Stimulated activated CD8-positive, alpha-beta memory T cell treated with anti-CD3 and anti-CD28 coated beads, Interleukin-4, amount 100 ng/mL, for 1 hour (primary cell): ENCODE measurements at regions not wholly inside any gene's neighbourhood (a gene's known extent, or its start where the extent isn't known, plus 50 kb on each side); places are given as distances from the start of the nearest gene placed in this dataset.
"Not testable (repeated sequence)": the region's sequence is repeated elsewhere in the genome, so short reads cannot be mapped to it uniquely, and the experiment has no call there.

Experiments used
- DNase-seq, 2 donors: peaks; one replicate each; pipeline ENCODE4 v3.0.0-alpha.2; 2020; ENCODE audit warnings: low read depth in 2 of 2, low spot score in 1 of 2

DNA sequence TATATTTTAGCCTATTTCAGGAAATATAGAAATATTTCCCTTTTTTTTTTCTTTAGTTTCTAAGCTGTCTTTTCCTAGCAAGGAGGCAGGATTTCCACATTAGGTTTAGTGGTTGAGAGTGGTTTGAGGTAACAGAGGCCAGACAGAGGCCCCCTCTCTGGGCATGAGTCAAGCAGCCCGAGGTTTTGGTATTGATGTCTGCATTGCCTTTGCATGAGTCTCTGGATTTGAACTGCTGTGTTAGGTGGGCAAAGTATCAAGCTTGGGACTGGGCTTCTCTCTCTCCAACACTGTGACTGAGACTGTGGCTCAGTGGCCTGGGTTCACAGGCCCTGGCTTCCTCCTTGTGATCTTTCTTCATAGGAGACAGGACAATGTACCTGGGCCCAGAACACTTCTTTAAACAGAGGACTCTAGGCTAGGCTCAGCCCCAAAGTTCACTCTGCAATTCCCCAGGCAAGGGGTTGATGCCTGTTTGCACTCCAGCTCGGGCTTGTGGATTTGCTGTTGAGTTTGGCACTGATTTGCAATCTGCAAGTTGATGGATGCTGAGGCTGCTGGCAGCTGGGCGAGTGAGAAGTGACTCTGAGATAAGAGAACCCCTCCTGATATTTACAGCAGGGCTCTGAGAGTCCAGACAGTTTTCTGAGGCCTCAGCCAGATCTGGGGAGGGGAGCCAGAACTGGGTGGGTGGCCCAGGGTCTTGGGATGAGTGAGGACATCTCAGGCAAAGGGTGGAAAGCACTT is 271.2 kb downstream of the EN1 start:
- DNase-seq: no peak

DNA sequence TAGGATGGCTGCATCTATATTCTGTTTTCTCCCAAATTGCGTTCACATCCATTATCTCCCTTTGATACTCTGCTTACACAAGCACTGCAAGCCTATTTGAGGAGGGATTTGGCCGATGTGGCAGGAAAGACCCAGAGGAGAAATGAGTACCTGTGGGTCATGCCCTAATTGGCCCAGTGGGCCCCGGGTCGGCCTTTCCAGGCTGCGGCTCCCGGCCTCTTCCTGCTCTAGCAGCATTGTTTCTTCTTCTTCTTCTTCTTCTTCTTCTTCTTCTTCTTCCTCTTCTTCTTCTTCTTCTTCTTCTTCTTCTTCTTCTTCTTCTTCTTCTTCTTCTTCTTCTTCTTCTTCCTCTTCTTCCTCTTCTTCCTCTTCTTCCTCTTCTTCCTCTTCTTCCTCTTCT is 275.1 kb downstream of the EN1 start:
- not testable (repeated sequence) for DNase-seq

DNA sequence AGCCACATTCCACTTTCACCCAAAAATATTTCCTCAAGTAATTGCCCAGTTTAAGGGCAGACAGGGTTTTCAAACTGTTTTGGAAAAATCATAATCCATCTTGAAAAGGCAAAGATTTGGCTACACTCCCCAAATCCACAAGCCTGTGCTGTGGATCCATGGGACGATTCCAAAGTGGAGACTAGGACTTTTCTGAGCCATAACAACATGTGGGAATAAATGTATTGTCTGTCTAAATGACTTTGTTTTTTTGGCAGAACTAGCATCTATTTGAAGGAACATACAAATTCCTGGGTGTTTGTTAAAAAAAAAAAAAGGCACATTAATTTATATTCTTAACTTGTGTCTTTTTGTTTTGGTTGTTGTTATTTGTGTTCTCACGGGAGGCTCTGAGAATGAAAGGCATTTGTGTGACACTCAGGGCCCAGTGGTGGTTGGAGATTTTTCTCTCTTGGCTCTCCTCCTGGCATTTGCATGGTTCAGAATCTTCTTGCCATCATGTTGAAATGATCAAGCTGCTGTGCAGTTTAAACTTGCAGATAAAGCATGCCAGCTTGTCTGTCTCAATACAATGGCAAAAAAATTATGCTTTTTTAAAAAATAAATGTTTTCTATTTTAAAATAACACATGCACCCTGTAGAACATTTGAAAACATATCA is 277.4 kb downstream of the EN1 start:
- no peak for DNase-seq

DNA sequence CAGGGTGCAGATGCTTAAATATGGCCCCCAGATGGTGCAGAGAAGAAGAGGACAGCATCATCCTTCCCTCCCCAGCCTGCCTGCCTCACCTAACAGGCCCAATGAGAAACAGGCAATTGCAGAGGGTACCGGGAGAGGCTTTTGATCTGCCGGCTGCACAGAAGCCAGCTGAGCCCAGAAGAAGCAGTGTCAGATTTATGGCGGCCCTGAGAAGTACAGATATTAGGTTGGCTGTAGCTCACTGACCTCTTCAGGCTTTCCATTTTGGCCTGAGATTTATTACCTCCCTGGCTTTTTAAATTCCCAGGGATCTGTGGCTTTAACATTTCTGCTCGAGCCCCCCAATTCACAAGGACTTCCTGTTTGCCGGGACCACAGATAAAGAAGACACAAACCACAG is 278.7 kb downstream of the EN1 start:
- DNase-seq: no peak

DNA sequence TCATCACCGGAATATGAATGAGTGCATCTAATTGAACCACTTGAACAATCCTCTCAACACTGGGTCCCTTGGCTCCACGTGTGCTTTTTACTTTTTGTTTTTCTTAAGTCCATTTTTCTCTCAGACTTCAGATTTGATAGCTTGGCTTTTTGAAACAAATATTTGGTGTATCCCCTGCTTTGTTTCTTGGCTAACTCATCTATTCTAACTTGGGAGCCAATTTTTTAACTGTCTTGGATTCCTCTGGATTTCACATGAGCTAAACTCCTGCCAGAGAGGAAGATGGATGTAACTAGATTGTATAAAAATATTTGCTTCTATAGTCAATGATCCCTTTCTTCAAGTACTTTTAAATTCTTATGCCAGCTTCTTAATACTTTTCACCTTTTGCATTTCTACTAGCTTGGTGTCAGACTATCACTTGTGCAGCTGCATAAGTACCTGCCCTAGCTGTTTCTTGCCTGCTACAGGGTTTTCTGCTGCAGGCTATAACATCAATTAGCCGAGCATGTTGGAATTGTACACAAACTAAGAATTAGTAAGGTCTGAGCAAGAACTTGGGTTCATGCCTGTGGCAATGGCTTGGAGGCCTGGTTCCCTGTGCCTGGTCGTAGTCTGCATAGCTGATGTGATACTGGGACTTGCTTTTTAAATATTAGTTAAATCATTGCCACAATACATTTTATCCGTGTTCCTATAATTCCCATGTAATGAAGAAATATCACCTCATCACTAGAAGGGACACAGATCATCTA is 281.5 kb downstream of the EN1 start:
- DNase-seq: no peak

DNA sequence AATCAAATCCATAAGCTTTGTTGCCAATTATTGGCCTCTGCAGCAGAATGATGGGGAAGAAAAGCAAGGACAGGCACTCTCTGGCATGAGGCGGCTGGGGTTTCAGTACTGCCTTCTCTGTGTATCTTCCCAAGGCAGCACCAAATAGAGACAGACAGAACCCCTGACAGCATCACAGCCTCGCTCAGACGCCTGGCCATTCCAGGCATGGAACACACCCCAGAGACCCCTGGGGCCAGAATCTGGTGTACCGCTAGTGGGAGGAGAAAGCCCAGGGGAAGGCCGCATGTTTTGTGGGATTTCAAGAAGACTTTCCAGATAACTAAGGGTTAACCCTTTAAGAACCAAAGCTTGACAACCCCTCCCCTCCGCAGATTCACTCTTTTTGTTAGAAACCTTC is 282.1 kb downstream of the EN1 start:
- no peak for DNase-seq

DNA sequence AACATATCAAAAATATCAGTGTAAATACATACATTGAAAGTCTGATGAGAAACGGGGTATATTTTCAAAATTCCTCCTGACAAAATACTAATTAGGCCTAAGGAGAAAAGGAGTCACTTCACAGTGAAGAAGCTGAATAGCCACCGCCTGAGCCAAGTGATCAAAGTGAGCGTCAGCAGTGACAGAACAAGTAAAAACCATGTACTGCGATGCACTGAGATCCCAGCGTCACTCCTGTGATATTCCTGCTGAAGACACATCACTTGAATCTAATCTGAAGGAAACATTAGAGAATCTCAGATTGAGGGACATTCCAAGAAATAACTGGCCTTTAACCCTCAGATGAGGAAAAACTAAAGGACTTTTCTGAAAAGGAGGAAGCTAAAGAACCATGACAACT is 285.3 kb downstream of the EN1 start:
- no peak for DNase-seq

DNA sequence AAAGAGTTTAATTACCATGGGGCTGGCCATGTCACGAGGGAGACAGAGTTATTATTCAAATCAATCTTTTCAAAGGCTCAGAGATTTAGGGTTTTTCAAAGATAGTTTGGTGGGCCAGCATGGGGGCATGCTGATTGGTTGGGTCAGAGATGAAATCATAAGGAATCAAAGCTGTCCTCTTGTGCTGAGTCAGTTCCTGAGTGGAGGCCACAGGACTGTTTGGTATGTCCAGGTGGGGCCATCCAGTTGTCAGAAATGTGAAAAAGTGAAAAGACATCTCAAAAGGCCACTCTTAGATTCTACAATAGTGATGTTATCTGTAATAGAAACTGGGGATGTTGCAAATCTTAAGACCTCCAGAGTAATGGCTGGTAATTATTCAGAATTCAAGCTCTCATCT is 288.6 kb downstream of the EN1 start:
- no peak for DNase-seq

DNA sequence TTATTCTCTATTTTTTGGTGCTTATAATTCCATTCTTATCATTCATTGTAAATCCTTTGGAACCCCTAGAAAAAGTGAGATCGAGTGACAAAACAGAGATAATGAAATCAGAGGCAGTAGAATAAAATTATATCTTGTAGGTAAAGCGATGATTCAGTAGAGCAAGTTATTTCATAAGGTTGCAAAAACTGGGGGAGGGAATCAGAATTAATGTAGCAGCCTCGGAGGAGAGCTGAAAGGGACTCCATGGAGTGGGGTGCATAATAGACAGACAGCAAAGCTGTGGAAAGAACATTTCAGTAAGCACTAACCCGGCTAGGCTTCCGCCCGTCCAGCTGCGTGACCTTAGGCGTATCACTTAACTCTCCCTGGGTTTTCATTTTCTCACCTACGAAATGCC is 289.7 kb downstream of the EN1 start:
- no peak for DNase-seq

DNA sequence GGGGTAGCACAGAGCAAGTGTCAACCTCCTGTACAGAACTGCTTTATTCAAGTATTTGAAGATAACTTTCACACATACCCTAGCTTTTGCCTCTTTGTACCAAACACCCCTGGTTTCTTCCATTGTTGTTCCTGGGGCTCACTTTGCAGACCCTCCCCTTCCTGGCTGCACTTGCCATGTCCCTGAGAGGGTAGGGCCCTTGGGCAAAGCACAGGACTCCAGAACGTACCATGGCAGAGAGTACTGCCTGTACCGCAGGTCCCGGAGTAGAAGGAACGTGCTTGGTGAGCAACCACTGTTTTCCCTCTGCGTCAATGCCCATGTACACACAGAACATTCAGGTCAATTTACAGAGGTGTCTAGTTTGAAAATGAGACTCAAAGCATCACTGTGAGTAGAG is 290.4 kb downstream of the EN1 start:
- DNase-seq: no peak

DNA sequence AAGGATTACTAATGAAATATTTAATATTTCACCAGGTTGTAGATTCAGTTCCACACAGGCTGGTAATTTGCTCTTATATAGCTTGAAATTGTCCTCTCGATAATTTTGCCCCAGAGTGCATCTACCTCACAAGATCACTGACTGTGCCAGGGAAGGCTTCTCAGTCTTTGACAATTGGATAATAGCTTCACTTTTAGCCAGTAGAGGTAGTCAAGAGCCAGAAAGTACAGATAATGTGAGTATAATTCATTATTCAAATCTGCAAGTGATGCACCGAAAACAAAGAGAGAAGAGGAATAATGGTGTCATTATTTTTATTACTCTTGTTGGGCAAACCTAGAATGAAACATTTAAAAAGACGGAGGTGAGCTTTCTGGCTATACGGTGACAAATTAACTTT is 292.8 kb downstream of the EN1 start:
- DNase-seq: no peak

DNA sequence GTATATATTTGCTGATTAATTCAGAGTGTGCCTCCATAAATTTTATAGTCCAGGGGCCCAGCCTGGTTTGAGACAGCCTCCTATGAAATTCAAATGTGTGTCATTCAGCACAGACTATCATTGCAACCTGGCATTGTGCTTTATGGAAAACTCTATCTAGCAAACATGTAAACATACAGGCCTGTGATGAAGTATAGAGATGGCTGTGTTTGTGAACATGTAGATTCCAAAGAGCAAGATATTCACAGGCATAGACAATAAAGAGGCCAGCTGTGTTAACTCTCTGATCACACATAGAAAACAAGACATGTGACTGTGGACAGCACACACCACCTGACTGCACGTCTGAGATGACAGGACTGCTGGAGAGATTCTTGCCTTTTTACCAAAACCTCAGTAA is 297.9 kb downstream of the EN1 start:
- no peak for DNase-seq

DNA sequence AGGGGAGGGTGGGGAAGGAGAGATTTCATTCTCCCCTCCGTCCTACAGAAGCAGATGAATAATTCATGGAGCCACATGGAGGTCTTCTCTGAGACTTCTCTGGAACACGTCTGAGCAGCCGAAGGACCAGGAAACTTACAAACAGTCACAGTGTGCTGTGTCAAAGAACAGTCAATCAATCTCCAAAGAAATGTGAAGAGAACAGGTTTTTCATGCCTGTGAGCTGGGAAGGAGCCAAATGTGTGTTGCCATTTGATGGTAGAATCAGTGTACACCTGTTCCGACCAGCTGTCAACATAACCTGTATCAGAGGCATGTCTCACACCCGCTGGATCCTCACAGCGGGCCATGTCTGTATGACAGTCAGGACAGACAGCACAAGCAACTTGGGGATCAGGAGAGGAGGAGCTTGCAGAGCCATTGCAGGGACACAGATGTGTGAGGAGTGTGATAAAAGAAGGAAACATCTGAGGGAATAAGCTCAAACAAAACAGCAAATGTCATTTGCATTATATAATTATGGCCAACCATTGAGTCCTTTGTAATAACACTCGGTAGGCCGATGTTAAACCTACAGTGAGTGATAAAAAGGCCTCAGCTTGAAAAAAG is 298.5 kb downstream of the EN1 start:
- DNase-seq: no peak

DNA sequence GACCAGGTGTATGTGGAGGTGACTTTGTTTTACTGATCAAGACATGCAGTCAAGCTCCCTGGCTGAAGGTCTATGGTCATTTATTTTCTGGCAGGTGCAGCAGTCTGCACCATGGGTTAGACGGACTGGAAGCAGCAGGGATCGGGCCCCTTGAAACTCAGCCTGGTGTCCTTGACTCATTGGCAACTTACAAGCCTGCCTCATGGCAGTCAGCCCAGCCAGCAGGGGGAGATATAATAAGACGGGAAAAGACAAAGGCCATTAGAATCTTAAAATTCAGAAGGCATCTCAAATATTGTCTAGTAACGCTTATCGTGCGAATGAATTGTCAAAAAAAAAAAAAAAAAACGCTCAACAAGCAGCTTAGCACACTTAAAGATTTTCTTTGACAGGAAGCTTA is 308.2 kb downstream of the EN1 start:
- DNase-seq: no peak

DNA sequence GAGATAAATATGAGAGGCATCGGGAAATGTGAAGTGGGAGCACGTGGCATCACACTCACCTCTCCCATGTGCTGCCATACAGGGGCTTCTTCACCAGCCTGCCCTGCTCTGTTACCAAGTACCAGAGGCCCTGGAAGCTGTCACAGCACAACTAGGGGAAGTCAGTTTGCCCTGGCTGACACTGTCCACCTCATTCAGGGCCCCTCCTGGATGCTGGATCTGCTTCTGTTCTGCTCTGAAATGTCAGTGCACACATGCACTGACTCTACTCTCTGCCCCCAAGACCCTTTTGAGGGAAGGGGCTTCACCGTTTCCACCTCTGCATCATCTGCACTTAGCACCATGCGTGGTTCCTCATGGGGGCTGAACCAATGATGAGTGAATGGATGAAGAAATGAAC is 311.1 kb downstream of the EN1 start:
- DNase-seq: no peak

DNA sequence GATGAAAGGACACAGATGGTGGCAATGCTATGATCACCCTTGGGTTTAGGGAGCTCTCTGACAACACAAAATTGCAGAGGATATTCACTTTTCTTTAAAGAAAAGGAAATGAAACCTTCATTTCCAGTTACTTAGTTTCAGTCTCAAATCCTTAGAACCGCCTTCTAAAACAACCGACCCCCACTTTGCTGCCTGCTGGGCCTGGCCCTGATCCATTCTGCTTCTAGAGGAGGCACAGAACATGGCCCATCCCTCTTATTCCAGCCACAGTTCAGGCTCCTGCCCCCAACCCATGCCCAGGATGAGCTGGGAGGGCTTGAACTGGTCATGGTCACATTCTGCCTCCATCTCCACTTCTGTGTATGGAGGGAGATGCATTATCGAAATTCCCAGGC is 311.6 kb downstream of the EN1 start:
- DNase-seq: no peak

DNA sequence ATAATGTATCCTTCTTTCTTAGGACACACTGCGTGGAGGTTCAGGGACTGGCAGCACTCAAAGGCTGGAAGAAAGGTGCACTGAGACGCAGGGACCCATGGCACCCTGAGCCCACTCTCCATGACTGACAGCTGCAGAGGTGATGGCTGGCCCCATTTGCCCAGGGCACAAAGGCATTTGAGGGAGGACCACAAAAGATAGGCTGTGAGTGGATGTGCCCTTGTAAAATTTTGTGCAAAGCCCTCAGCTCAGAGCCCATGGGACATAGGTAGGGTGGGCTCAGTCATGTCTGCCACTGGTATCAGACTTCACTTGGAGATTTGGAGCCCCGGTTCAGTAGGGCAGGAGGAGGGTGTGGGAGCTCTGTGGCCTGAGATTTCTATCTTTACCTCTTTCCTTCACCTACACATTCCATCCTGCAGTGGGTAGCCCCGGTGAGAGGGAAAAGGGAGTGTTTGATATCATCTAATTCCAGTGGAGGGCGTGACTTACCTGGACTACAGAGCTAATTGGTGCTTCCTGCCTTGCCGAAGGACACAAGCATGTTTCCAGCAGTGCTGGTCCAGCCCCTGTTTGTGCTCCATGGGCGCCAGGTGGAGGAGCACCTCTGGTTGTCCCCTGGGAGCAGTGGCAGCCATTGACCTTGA is 312.2 kb downstream of the EN1 start:
- DNase-seq: no peak

DNA sequence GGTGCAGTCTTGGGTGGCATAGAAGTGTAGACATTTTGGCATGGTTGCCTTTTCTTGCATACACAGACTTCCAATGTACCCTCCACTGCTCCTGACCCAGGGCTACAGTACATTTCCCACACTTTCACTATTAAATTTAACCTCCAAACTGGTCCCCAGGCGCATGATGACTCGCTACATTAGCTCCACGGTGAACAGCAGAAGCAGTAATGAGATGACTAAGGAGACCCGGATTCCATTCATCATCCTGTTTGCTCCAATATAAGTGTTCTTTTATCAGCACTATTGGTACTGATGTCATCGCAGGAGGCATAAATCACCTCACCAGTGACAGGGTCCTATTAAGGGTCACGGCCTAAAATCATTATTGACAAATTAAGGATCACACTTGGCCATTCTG is 316.5 kb downstream of the EN1 start:
- no peak for DNase-seq

DNA sequence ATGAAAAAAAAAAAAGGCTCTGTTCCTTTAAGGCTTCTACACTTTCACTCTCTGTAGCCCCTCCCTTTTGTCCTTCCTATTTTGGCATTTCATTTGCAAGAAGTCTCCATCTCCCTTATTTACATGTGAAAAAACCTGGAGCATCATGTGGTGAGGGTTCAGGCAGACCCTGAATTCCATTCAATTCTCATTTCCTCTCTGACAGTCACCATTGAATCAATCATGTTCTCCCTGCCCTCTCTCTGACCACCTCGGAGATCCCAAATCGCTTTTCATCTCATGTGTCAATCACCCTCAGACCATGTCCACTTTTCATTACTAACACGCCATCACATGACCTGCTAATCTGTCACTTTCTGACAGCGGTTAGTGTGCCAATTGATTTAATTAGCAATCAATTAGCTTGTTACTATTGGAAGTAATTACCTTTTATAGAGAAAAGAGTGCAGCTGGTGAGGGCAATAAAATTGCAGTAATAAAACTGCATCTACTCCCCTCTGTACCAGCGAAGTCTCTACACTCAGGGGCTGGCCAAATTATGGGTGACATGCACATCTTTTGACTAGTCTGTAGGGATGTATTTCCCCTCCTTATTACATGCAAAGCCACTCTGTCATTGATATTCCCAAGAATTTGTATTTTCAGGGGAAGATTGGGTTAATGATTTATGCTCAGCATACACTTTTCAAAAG is 317.4 kb downstream of the EN1 start:
- no peak for DNase-seq

DNA sequence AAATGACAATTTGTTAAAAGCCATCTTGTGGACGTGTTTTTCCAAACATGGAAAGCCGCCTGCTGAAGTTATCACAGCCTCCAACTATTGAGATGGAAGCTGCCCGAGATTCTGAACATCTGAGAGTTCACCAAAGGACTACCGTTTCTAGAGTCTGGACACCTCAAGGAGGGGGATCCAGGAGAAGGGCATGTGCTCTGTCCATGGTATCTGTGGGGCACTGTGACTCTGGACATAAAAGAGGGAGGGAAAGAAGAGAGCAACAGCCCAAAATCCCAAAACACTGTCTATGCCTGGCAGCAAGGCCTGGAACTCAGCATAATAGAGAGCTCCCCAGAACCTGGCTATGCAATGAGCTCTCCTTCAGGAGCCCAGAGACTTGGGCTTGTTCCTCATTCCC is 319.9 kb downstream of the EN1 start:
- DNase-seq: no peak

DNA sequence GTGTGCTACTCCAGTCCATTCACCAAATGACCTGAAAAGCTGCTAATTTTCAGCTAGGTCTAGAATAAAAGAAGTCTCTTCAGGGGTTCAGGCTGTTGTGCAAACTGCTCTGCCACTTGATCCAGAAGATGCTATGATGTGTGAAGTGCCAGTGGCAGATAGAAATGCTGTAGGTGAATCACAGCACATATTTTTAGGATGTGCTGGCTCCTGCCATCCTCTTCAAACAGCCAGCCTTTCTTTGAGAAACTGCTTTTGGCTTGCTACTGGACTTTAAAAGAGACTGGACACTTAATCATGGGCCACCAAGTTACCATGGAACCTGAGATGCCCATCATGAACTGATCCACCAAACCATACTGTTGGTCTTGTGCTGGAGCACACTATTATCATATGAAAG is 322.1 kb downstream of the EN1 start:
- no peak for DNase-seq
